GM12864 (cell line): ENCODE measurements at regions not wholly inside any gene's neighbourhood (a gene's known extent, or its start where the extent isn't known, plus 50 kb on each side); places are given as distances from the start of the nearest gene placed in this dataset.

Source experiments
- DNase-seq: peaks from one replicate; pipeline ENCODE4 v3.0.0-alpha.2; 2011; ENCODE audit warnings: low read depth
- H3K4me3 ChIP-seq: 2 replicates; pipeline ENCODE4 v1.5.1; 2011; ENCODE audit warnings: mild to moderate bottlenecking, low read depth, low read length, control low read depth
- TF ChIP-seq, protein P1 (sequence below): IDR thresholded peaks from 2 replicates; pipeline ENCODE4 v1.5.1; 2011; ENCODE audit warnings: low read depth, mild to moderate bottlenecking, moderate library complexity, low read length, control low read depth, inconsistent platforms; ENCODE audit errors: missing control alignments

DNA sequence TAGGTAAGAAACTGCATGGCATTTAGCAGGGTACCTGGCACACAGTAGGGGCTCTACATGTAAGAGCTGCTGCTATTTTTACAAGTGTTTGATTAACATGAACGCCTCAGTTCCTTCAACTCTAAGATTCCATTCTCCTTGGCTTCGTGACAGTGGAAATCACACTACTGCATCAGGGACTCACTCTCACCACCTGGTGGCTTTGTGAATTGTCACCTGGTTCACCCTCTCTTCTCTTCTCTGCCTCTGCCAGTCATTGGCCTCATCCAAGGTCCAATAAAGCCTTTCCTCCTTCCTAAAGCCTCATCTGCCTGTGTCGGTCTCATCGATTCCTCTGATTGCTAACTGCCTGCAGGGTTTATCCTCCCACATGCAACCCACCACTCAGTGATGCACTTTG, 476.4 kb downstream of the VRK1 start:
- TF ChIP-seq, protein P1, sequence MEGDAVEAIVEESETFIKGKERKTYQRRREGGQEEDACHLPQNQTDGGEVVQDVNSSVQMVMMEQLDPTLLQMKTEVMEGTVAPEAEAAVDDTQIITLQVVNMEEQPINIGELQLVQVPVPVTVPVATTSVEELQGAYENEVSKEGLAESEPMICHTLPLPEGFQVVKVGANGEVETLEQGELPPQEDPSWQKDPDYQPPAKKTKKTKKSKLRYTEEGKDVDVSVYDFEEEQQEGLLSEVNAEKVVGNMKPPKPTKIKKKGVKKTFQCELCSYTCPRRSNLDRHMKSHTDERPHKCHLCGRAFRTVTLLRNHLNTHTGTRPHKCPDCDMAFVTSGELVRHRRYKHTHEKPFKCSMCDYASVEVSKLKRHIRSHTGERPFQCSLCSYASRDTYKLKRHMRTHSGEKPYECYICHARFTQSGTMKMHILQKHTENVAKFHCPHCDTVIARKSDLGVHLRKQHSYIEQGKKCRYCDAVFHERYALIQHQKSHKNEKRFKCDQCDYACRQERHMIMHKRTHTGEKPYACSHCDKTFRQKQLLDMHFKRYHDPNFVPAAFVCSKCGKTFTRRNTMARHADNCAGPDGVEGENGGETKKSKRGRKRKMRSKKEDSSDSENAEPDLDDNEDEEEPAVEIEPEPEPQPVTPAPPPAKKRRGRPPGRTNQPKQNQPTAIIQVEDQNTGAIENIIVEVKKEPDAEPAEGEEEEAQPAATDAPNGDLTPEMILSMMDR: peak; percentile 25
- no peak overlapping the region for H3K4me3 ChIP-seq
- no peak for DNase-seq

DNA sequence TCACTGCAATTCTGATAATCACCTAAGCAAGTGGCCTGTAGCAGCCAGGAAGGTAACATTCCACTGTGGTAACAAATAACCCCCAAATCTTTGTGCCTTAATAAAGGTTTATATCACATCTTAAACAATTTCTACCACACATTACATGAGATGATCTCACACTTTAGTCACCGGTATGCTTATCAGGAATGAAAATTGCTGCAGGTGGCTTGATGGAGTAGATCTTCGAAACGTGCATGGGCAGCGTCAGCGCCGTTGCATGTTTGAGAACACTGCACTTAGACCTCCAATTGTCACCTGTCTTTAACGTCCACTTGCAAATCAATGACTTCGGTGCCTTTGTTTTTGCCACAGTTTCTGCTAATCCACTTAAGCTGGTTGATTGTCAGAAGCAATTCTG, 477.4 kb downstream of the VRK1 start:
- DNase-seq: no peak
- TF ChIP-seq, protein P1: no peak
- H3K4me3 ChIP-seq: no peak overlapping the region

DNA sequence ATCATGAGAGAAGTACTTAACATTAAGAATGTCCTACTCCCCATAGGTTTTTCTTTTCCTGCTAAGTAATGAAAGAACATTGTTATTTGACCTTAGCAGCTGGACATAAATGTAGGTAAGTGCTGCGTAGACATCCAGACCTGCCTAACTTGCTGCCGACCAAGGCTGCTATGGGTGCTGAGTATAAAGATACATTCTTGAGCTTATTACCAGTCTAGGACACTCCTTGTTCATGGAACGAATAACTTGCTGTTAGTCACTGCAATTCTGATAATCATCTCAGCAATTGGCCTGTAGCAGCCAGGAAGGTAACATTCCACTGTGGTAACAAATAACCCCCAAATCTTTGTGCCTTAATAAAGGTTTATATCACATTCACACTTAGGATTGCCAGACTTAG, 478.1 kb downstream of the VRK1 start:
- no peak overlapping the region for H3K4me3 ChIP-seq
- DNase-seq: no peak
- TF ChIP-seq, protein P1: no peak

DNA sequence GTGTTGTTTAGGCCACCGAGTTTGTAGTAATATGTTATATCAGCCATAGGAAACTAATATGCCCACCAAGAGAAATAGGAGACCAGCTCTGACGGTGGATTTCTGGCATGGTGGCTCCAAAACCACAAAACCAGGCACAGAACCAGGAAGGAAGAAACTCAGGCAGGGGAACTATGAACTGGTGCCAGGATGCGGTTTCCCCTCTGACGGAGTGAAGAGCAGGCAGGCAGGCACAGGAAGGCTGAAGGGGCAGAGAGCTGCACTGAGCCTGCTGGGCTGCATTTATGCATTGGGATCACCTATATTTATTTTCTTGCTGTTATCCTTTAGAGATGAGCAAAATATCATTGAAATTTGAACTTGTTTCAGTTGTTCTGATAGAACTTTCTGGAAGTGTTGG, 479.4 kb downstream of the VRK1 start:
- TF ChIP-seq, protein P1: no peak
- DNase-seq: no peak

DNA sequence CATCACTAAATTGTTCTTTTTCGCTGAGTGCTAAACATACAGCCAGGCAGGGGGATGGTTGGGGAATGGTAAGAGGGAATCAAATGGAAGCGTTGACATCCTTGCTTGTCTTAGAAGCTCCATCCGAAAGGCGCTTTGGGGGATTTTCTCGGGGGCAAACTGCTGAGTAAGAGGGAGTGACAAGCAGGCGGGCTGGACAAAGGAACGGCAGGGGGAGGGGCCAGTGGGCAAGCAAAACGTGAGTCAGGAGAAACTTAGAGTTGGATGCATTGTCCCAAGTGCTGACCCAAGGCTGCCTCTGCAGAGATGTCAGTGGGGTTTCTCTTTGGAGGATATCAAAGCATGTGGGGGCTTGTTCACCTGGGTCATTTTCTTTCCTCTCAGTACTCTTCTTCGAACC, 480.5 kb downstream of the VRK1 start:
- H3K4me3 ChIP-seq: no peak overlapping the region
- no peak for DNase-seq
- TF ChIP-seq, protein P1: no peak

More for the DNA sequence above, 479.4 kb downstream of the VRK1 start:
- H3K4me3 ChIP-seq: no peak overlapping the region

DNA sequence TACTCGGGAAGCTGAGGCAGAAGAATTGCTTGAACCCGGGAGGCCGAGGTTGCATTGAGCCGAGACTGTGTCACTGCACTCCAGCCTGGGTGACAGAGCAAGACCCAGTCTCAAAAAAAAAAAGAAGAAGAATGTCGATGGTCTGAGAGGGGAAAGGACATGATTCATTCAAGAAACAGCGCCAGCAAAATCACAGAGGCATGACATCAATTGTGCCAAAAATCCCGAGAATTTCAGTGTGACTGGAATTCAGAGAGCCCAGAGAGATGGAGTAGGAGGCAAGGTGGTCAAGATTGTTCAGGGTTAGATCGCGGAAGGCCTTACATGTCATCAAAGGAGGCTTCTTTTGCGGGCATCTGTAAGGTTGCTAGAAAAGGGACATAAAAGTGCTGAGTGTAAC, 483.3 kb downstream of the VRK1 start:
- no peak overlapping the region for H3K4me3 ChIP-seq
- TF ChIP-seq, protein P1: no peak

DNA sequence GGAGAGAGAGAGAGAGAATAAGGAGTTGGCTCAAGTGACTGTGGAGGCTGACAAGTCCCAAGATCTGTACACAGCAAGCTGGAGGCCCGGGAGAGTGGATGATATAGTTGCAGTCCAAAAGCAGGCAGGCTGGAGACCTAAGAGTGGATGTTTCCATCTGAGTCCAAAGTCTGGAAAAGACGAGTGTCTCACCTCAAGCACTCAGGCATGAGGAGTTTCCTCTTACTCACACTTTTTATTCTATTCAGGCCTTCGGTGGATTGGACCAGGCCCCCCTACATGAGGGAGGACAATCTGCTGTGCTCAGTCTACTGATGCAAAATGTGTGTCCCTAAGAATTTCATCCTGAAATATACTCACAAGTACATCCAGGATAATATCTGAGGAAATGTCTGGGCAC, 484.6 kb downstream of the VRK1 start:
- no peak overlapping the region for H3K4me3 ChIP-seq
- no peak for DNase-seq
- TF ChIP-seq, protein P1: no peak

More for the DNA sequence above, 483.3 kb downstream of the VRK1 start:
- DNase-seq: no peak
